ENCODE measurements at regions not wholly inside any gene's neighbourhood (a gene's known extent, or its start where the extent isn't known, plus 50 kb on each side); places are given as distances from the start of the nearest gene placed in this dataset.

GRCh38 chr20:6235510-6235909 lies 112.7 kb upstream of the FERMT1 start:
- no peaks in the 10 kb centered on the region for H3K79me1 ChIP-seq (ENCODE audit: low read depth, low read length)
- H3K79me2 ChIP-seq (ENCODE audit: control insufficient read depth in 1 of 2, insufficient read depth in 2 of 2, low read length in 2 of 2): no peaks in the 10 kb centered on the region
- ChIA-PET CTCF (ENCODE audit: partially characterized antibody) (interaction anchor here (1.1 to 1.9 kb wide), 2 partner anchors 11 to 14 kb away, joined by 3 to 6 read pairs; no protein-coding TSS in a partner anchor), POLR2A (ENCODE audit: partially characterized antibody) (no interaction called here)
- H3K18ac ChIP-seq (ENCODE audit: extremely low read depth, low read length): no peak overlapping the region
- H2BK12ac ChIP-seq (ENCODE audit: low read depth, low read length): no peak overlapping the region
- H3K23ac ChIP-seq (ENCODE audit: insufficient read length): no peak overlapping the region
- no peak overlapping the region for H2BK5ac ChIP-seq (ENCODE audit: low read depth, low read length)
- peaks cover 0 to 1% (median 0%) of the 10 kb centered on the region in 4 experiments; a peak in 1 of 7 replicates for H3K27me3 ChIP-seq (replicated peaks in 1 of 4; ENCODE audit: control insufficient read depth in 3 of 4, extremely low read depth in 1 of 4, insufficient read depth in 3 of 4, low read length in 3 of 4)
- no peak for DNase-seq (ENCODE audit: low read depth in 1 of 2, low spot score in 2 of 2)
- no peak overlapping the region for H3K9ac ChIP-seq (replicated peaks in 1 of 4; ENCODE audit: extremely low read depth in 1 of 4, low read depth in 3 of 4, low read length in 3 of 4)
- no peak overlapping the region for H4K91ac ChIP-seq (replicated peaks; ENCODE audit: insufficient read length, low read length)
- H2BK120ac ChIP-seq (replicated peaks; ENCODE audit: low read depth, low read length): no peak overlapping the region
- no peak overlapping the region for H4K8ac ChIP-seq (ENCODE audit: extremely low read depth, insufficient read depth, low read length)
- H2AK5ac ChIP-seq (ENCODE audit: low read depth, low read length): no peak overlapping the region
- H2BK15ac ChIP-seq (ENCODE audit: low read length): no peak overlapping the region
- no peak overlapping the region for H3K27ac ChIP-seq (ENCODE audit: low read depth, low read length)
- no peaks in the 10 kb centered on the region for H3K9me3 ChIP-seq (ENCODE audit: insufficient read depth in 2 of 2, low read depth in 1 of 2, low read length in 1 of 2)
- no peak overlapping the region for H3K4me2 ChIP-seq (ENCODE audit: insufficient read depth in 1 of 2, low read depth in 2 of 2, low read length in 2 of 2)
- no peaks in the 10 kb centered on the region for H3K4me1 ChIP-seq (replicated peaks in 1 of 4; ENCODE audit: control insufficient read depth in 3 of 4, insufficient read depth in 4 of 4, low read length in 3 of 4)
- TF ChIP-seq JUN (IDR thresholded peaks at IDR 0.05; ENCODE audit: low read depth, low read length) (no peak), RXRA (IDR thresholded peaks at IDR 0.05; ENCODE audit: insufficient read depth, low read depth, low read length) (no peak), NRF1 (IDR thresholded peaks at IDR 0.05; ENCODE audit: low read depth, low read length) (no peak), GABPA (IDR thresholded peaks at IDR 0.05; ENCODE audit: borderline replicate concordance, insufficient read depth, low read length) (no peak), CBX8 (IDR thresholded peaks at IDR 0.05; ENCODE audit: borderline replicate concordance, low read depth, low read length) (no peak), POLR2A (IDR thresholded peaks at IDR 0.05; ENCODE audit: control extremely low read depth in 1 of 2, low read depth in 2 of 2, low read length in 2 of 2) (no peak), CEBPB (IDR thresholded peaks at IDR 0.05; ENCODE audit: low read depth, low read length) (no peak), BACH1 (IDR thresholded peaks at IDR 0.05; ENCODE audit: low read length) (no peak), TAF1 (IDR thresholded peaks at IDR 0.05; ENCODE audit: low read depth, low read length) (no peak), RBBP5 (IDR thresholded peaks at IDR 0.05; ENCODE audit: borderline replicate concordance, low read depth, low read length) (no peak)
- WGBS, 2 experiments (ENCODE audit: extremely low coverage in 1 of 2, insufficient coverage in 1 of 2, insufficient read length in 1 of 2, insufficient replicate concordance in 2 of 2, low coverage in 1 of 2, low lambda C conversion rate in 2 of 2, missing lambda C conversion rate in 1 of 2): 88% methylated on average over 1 of the region's 1 CpG; no CpG with 5 or more reads in 1 of the 2 experiments
- H3K4me3 ChIP-seq (ENCODE audit: extremely low read depth in 1 of 4, insufficient read depth in 2 of 4, low read depth in 3 of 4, low read length in 4 of 4): no peak overlapping the region
- H4K5ac ChIP-seq (ENCODE audit: insufficient read length, low read depth, low read length): no peak overlapping the region
- FAIRE-seq: no peak
- no peaks in the 10 kb centered on the region for H3K23me2 ChIP-seq (ENCODE audit: low read depth, low read length)
- no peak overlapping the region for H3K14ac ChIP-seq (ENCODE audit: insufficient read length)
- H3K36me3 ChIP-seq (ENCODE audit: control insufficient read depth in 2 of 4, insufficient read depth in 4 of 4, low read length in 3 of 4): no peaks in the 10 kb centered on the region
- no peak overlapping the region for H3K4ac ChIP-seq (replicated peaks; ENCODE audit: insufficient read length, low read depth, low read length)
- no peak overlapping the region for H2AFZ ChIP-seq (ENCODE audit: low read length)
- H3K56ac ChIP-seq (replicated peaks; ENCODE audit: insufficient read length, low read depth, low read length): no peak overlapping the region
- peaks cover 0 to 2% of the 10 kb centered on the region in 2 experiments for H4K20me1 ChIP-seq (replicated peaks in 1 of 2; ENCODE audit: control insufficient read depth in 1 of 2, insufficient read depth in 2 of 2, low read length in 2 of 2)
- no peak overlapping the region for H2BK20ac ChIP-seq (ENCODE audit: low read length)
